ENCODE measurements at regions not wholly inside any gene's neighbourhood (a gene's known extent, or its start where the extent isn't known, plus 50 kb on each side); places are given as distances from the start of the nearest gene placed in this dataset.
"Not testable (repeated sequence)": the region's sequence is repeated elsewhere in the genome, so short reads cannot be mapped to it uniquely, and the experiment has no call there.

DNA sequence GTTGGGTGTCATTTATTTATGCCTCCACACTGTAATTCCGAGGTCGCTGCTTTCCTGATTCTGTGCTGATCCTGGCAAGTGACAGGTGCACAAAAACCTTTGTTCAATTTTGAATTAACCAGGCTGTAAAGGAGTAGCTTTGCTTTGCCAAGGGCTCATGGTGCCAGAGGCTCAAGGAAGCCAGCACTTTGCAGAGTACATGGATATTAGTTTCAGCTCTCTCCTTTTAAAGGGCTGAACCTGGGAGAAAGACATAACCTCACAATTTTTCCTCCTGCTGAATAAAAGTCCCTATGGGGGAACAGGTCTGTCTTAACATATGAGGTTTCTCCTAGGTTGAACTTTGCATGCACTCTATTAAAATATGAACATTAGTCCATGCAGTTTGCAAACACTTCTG, 227.6 kb upstream of the WSB1 start:
- no peak for DNase-seq

DNA sequence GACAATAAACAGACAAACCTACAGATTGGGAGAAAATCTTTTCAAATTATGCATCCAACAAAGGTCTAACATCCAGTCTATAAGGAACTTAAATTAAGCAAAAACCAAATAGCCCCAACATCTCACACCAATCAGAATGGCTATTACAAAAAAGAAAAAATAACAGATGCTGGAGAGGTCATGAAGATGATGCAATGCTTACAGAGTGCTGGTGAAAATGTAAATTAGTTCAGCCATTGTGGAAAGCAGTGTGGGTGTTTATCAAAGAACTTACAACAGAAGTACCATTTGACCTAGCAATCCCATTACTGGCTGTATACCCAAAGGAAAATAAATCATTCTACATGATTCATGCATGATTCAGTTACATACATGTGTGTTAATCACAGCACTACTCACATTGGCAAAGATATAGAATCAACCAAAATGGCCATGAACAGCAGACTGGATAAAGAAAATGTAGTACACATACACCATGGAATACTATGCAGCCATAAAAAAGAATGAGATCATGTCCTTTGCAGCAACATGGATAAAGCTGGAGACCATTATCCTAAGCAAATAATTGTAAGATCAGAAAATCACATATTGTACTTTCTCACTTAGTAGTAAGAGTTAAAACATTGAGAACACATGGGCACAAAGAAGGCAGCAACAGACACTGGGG, 223.9 kb upstream of the WSB1 start:
- no peak for DNase-seq

- no peak for DNase-seq
Measured at GRCh38 chr17:27070836-27071235, 223.1 kb upstream of the WSB1 start.

- DNase-seq, result no peak
Measured at GRCh38 chr17:27072885-27073284, 221.0 kb upstream of the WSB1 start.

- DNase-seq, result no peak
Measured at GRCh38 chr17:27076814-27077213, 217.1 kb upstream of the WSB1 start.

GRCh38 chr17:27078296-27078695, 215.6 kb upstream of the WSB1 start:
- no peak for DNase-seq

GRCh38 chr17:27079660-27080059, 214.3 kb upstream of the WSB1 start:
- no peak for DNase-seq

GRCh38 chr17:27081002-27081638, 212.8 kb upstream of the WSB1 start:
- no peak for DNase-seq

DNA sequence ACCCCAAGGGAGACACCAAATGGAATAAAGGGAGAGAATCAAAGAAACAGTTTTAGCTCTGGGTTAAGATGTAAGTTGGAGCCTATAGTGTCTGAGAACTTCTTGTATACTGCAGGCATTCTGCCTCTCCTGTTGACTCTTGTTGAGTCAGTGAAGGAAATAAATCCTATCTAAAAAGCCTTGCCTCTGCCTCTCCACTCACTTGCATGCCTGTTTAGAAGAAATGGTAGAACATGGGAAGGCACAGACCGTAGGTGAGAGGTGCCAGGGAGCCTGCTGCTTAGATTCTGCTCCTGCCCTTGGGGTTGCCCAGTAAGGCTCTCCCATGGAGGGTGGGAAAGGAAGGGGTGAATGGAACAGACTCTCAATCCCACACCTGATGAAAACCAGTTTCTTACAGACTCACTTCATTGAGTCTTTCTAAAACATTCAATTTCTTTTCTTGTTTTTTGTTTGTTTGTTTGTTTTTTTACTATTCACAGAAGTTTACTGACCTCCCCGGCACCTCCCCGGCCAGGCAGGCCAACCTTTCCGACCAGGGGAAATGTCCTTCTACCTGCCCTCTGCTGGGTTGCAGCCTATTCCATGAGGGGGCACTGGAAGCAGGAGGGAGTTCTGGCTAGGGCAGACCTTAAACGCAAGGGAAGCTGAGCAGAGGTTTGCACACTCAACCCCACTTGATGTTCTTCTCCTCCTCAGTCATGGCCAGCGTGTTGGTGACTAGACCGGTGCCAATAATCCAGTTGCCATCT, 211.7 kb upstream of the WSB1 start:
- no peak for DNase-seq

DNA sequence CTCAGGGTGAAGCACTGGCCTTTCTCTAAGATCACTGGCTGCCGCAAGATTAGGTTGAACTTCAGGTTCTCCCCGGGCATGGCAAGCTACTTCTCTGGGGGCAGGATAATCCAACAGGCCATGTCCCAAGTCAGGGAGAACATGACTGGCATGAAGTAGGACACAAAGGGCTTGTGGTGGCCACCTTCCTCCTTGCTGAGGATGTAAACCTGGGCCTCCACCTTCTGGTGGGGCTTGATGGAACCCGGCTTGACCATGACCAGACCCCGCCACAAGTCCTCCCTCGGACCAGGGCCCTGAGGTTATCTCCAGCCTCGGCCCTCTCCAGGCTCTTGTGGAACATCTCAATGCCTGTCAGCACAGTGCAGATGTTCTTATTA, 211.1 kb upstream of the WSB1 start:
- no peak for DNase-seq

DNA sequence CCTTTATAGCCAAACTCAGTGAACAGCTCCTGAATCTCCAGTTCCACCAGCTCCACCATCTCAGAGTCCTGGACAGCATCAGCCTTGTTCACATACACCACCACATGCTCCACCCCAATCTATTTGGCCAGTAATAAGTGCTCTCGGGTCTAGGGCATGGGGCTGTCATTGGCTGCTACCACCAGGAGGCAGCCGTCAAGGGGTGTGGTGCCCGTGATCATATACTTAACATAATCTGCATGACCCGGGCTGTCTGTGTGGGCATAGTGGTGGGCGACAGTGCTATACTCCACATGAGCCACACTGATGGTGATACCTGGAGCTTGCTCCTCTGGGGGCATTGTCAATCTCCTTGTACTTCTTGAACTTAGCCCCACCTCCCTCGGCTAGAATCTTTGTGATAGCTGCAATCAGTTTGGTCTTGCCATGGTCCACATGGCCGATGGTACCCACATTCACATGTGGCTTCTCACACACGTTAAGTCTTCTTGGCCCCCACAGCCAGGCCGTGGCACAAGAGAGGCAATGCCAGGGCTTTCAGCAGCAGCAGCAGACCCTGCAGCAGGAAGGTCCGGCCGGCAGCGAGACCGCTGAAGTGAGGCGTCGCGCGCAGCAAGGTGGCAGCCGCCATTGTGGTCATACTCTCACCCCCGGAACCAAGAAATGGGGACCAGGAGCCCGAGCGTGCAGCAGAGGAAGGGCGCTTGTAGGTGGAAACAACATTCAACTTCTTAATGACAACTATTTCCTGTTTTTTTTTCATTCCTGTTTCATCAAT, 210.3 kb upstream of the WSB1 start:
- DNase-seq, result no peak

GRCh38 chr17:27085517-27085916, 208.4 kb upstream of the WSB1 start:
- no peak for DNase-seq

GRCh38 chr17:27086526-27086925, 207.4 kb upstream of the WSB1 start:
- DNase-seq, result no peak

DNA sequence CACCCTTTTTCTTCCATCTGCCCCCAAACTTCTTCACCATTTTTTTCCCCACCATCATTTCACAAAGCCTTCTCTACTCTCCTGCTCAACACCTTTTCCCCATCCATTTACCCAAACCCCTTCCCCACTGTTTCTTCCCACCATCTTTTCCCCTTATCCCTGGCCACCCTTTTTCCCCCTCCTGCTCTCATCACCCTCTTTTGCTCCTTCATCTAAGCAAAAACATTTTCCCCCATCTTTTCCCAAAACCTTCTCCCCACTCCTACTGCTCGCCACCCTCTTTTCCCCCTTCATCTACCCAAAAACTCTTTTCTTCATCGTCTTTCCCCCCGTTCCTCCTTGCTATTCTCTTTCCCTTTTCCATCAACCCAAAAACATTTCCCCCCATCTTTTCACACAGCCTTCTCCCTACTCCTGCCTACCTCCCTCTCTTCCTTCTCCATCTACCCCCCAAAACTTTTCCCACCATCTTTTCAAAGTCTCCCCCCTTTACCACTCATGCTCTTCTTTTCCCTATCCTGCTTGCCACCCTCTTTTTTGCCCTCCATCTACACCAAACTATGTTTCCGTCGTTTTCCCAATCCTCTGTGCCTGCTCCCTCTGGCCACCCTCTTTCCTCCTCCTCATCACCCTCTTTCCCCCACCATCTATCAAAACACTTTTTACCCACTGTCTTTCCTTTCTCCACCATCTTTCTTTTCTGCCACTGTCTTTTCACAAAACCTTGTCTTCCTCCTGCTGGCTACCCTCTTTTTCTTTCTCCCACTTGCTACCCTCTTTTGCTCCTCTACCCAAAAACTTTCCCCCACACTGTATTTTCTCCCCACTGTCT, 205.8 kb upstream of the WSB1 start:
- DNase-seq, result no peak

DNA sequence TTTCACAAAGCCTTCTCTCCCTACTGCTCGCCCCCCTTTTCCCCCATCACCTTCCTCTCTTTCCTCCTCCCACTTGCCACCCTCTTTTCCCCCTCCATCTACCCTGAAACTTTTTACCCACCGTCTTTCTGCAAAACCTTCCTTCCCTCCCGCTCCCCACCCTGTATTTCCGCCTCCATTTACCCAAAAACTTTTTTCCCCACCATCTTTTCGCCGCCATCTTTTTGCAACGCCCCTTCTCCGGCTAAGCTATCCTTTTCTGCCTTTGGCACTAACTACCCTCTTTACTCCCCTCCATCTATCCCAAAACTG, 205.2 kb upstream of the WSB1 start:
- no peak for DNase-seq

GRCh38 chr17:27089079-27089928, 204.6 kb upstream of the WSB1 start:
- DNase-seq, result not testable (repeated sequence)

- no peak for DNase-seq
Measured at GRCh38 chr17:27089929-27090247, 204.0 kb upstream of the WSB1 start.

DNA sequence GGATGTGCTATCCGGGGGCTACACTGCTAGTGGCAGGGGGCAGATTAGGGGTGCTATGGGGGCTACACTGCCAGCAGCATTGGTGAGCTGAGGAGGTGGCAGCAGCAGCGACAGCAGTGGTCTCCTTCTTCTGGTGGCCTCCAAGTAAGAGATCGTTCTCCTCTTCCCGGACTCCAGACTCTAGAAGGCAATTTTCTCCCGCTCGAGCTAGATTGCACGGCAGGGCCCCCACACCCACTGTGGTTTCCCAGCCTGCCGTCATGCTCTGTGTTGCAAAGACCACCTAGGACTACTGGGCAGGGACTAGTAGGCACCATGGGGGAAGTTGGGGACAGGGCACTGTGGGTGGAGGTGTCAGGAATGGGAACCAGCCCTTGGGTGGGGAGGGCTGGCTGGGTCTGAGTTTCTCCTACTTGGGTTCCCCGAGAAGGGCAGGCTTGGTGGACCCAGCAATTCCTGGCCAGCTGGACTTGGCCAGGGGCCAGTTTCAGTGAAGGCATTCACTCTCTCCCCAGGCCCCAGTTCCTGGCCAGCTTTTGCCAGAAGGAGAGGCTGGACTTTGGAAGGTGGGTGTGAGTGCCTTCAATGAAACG, 203.4 kb upstream of the WSB1 start:
- not testable (repeated sequence) for DNase-seq

DNA sequence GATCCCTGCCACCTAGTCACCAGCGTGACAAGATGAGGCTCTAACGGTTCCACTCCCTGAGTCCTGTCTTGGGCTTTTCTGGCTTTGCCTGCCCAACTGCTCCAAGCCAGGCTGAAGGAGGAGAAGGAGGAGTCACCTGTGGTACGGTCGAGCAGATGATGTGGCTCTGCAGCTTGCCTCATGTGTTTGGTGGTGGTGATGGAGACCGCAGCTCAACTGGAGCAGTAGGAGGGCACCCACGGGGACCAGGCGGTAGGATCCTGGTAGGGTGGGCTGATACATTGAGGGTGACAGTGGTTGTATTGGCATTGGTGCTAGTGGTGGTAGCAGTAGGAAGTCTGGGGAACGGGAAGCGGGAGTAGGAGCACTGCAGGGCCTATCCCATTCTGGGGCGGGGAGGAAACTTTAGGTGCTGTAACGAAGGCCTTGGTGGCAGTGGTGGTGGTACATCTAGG, 202.8 kb upstream of the WSB1 start:
- no peak for DNase-seq

DNA sequence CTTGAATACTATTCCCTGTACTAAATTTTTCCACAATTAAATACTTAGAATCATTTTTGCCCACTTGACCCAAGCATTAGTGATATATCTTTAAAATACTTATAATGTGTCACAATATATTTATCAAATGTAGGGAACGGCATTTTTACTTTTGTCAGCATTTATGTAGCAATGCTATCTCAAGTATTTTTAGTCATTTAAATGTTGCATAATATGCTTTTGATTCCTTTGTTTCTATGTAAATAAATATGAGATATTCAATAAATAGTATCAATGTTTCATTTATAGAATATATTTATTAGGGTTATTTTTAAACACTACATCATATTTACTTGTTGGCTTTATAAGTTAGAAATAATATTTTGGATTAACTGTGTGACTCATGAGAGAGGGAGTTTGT, 199.7 kb upstream of the WSB1 start:
- DNase-seq, result not testable (repeated sequence)

- DNase-seq, result not testable (repeated sequence)
Measured at GRCh38 chr17:27095821-27096220, 198.1 kb upstream of the WSB1 start.

Data from bone marrow (tissue), 2 donors.